Panc1 (cell line): ENCODE measurements at regions not wholly inside any gene's neighbourhood (a gene's known extent, or its start where the extent isn't known, plus 50 kb on each side); places are given as distances from the start of the nearest gene placed in this dataset.

Source experiments
- ATAC-seq: fragments of 200-7000 bp; cut with Tn5 transposase; 2 replicates; pipeline ENCODE4 v1.9.1; 2020; ENCODE audit warnings: mild to moderate bottlenecking, moderate library complexity
- BruUV-seq: library from RNA; stranded (reverse); fragments of 400-500 nt; replicated peaks from 2 replicates; lab custom pipeline; 2021; lab: Mats Ljungman, UMichigan
- CTCF ChIA-PET: fragments of 300-600 bp; sonication (Branson Sonifier 250); formaldehyde crosslinking; loops from one replicate; lab custom pipeline; 2022; ENCODE audit warnings: antibody characterized with exemption; lab: Charles Lee
- POLR2A ChIA-PET: fragments of 300-600 bp; sonication (Branson Sonifier 250); formaldehyde crosslinking; loops from one replicate; lab custom pipeline; 2022; ENCODE audit warnings: antibody characterized with exemption; lab: Charles Lee
- DNase-seq: peaks from one replicate; pipeline ENCODE4 v3.0.0-alpha.2; 2010; ENCODE audit warnings: low read depth, low spot score
- H3K27ac ChIP-seq: 2 replicates; pipeline ENCODE4 v1.5.1; 2011; ENCODE audit warnings: mild to moderate bottlenecking, low read length, inconsistent platforms
- H3K27me3 ChIP-seq: fragments of 200-500 bp; sonication (Bioruptor generic); 2 replicates; pipeline ENCODE4 v1.6.0; 2014; ENCODE audit warnings: low read length, inconsistent platforms; ENCODE audit not compliant: control insufficient read depth, insufficient read depth
- H3K36me3 ChIP-seq: fragments of 200-500 bp; sonication (Bioruptor generic); 2 replicates; pipeline ENCODE4 v1.5.1; 2014; ENCODE audit warnings: inconsistent platforms, mild to moderate bottlenecking, low read length, moderate library complexity; ENCODE audit not compliant: control insufficient read depth, insufficient read depth
- H3K4me1 ChIP-seq: 2 replicates; pipeline ENCODE4 v1.5.1; 2011; ENCODE audit warnings: inconsistent platforms, mild to moderate bottlenecking, low read length, moderate library complexity; ENCODE audit not compliant: control insufficient read depth, insufficient read depth
- H3K4me3 ChIP-seq, 2 experiments: 2 replicates each; pipeline ENCODE4 v1.5.1; 2011 to 2012; ENCODE audit warnings: low read depth in 2 of 2, low read length in 2 of 2, mild to moderate bottlenecking in 2 of 2, inconsistent platforms in 1 of 2, moderate library complexity in 1 of 2
- H3K9me3 ChIP-seq: fragments of 200-500 bp; sonication (Bioruptor generic); 2 replicates; pipeline ENCODE4 v1.5.1; 2014; ENCODE audit warnings: low read depth, mild to moderate bottlenecking, inconsistent platforms, low read length, moderate library complexity; ENCODE audit not compliant: control insufficient read depth, insufficient read depth
- CTCF ChIP-seq: fragments of 450-650 bp; IDR thresholded peaks from 2 replicates; pipeline ENCODE4 v1.5.1; 2017; ENCODE audit warnings: mild to moderate bottlenecking
- POLR2AphosphoS5 ChIP-seq: IDR thresholded peaks from 2 replicates; pipeline ENCODE4 v1.6.1; 2012; ENCODE audit warnings: mild to moderate bottlenecking, low read depth, low read length, moderate library complexity
- SIN3A ChIP-seq: IDR thresholded peaks from 2 replicates; pipeline ENCODE4 v1.6.1; 2012; ENCODE audit warnings: low read depth, mild to moderate bottlenecking, low read length, moderate library complexity, borderline replicate concordance; ENCODE audit not compliant: insufficient read depth
- TCF7L2 ChIP-seq: IDR thresholded peaks from 2 replicates; pipeline ENCODE4 v1.6.1; 2011; ENCODE audit warnings: mild to moderate bottlenecking, low read depth, low read length, inconsistent platforms
- in situ Hi-C: cut with HindIII; loops from 2 replicates; pipeline ENCODE4 v1.10.0; 2016; ENCODE audit warnings: low sequenced_read_pairs, low pct_unique_long_range_greater_than_20kb
- intact Hi-C: fragments of 100-400 bp; cut with micrococcal nuclease; formaldehyde crosslinking; loops from one replicate; pipeline ENCODE4 v1.10.0; 2022; ENCODE audit not compliant: unreplicated experiment
- TF ChIP-seq, protein P1 (sequence below), 2 experiments: IDR thresholded peaks; 2 replicates each; pipeline ENCODE4 v1.6.1; 2011 to 2012; ENCODE audit warnings: low read depth in 2 of 2, control low read depth in 1 of 2, low read length in 1 of 2, mild to moderate bottlenecking in 1 of 2, moderate library complexity in 1 of 2; ENCODE audit not compliant: insufficient read depth in 1 of 2

DNA sequence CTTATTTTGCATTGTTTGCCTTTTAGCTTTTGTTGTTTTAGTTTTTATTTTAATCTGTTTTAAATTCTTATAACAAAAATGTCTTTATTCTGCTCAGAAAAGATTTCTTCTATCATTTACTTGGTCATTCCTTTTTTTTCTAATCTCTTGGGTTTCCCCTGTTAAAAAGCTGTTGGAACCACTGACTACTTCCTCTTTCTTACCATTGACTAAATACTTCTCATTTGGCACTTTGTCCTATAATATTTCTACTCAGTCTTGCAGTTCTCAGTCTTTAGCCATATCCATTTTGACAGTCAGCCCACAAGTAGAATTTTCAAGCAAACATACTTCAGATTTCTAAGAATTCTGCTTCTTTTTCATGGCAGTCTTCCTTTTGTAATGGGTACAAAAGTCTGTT lies 567.2 kb downstream of the SATB2 start:
- H3K4me3 ChIP-seq, result no peak overlapping the region
- no peak for TF ChIP-seq TCF7L2
- no peak for TF ChIP-seq CTCF
- no peak for TF ChIP-seq POLR2AphosphoS5
- no peak for TF ChIP-seq SIN3A
- H3K4me1 ChIP-seq, result no peaks in the 10 kb centered on the region
- H3K27ac ChIP-seq, result no peak overlapping the region
- ATAC-seq (no peak), DNase-seq (no peak)
- CTCF ChIA-PET, result no interaction called here
- H3K36me3 ChIP-seq, result no peaks in the 10 kb centered on the region
- POLR2A ChIA-PET, result no interaction called here
- no peaks in the 10 kb centered on the region for H3K27me3 ChIP-seq
- BruUV-seq, result no TSS peak
- H3K9me3 ChIP-seq, result no peaks in the 10 kb centered on the region
- in situ Hi-C loops (no loop called here), intact Hi-C loops (no loop called here)

GRCh38 chr2:198883604-198884003 lies 574.1 kb downstream of the SATB2 start:
- no peak for TF ChIP-seq TCF7L2
- no peak for TF ChIP-seq SIN3A
- no peak for TF ChIP-seq CTCF
- TF ChIP-seq POLR2AphosphoS5, result no peak
- intact Hi-C loops (no loop called here), in situ Hi-C loops (no loop called here)
- CTCF ChIA-PET, result no interaction called here
- DNase-seq, result no peak
- POLR2A ChIA-PET, result interaction anchor here (0.6 kb wide), 1 partner anchor 851 kb away, joined by 3 read pairs; no protein-coding TSS in a partner anchor
- Histone ChIP-seq H3K27me3 (no peaks in the 10 kb centered on the region), H3K4me1 (no peaks in the 10 kb centered on the region), H3K27ac (no peak overlapping the region), H3K36me3 (no peaks in the 10 kb centered on the region), H3K9me3 (no peaks in the 10 kb centered on the region), H3K4me3 (no peak overlapping the region)
- ATAC-seq, result no peak
- BruUV-seq, result no TSS peak

- in situ Hi-C loops (no loop called here), intact Hi-C loops (no loop called here)
- ATAC-seq, result no peak
- ChIA-PET CTCF (no interaction called here), POLR2A (no interaction called here)
- Histone ChIP-seq H3K4me3 (no peak overlapping the region), H3K36me3 (no peaks in the 10 kb centered on the region), H3K27me3 (no peaks in the 10 kb centered on the region), H3K4me1 (no peaks in the 10 kb centered on the region), H3K27ac (no peak overlapping the region), H3K9me3 (no peaks in the 10 kb centered on the region)
- BruUV-seq, result no TSS peak
- TF ChIP-seq, protein P1, sequence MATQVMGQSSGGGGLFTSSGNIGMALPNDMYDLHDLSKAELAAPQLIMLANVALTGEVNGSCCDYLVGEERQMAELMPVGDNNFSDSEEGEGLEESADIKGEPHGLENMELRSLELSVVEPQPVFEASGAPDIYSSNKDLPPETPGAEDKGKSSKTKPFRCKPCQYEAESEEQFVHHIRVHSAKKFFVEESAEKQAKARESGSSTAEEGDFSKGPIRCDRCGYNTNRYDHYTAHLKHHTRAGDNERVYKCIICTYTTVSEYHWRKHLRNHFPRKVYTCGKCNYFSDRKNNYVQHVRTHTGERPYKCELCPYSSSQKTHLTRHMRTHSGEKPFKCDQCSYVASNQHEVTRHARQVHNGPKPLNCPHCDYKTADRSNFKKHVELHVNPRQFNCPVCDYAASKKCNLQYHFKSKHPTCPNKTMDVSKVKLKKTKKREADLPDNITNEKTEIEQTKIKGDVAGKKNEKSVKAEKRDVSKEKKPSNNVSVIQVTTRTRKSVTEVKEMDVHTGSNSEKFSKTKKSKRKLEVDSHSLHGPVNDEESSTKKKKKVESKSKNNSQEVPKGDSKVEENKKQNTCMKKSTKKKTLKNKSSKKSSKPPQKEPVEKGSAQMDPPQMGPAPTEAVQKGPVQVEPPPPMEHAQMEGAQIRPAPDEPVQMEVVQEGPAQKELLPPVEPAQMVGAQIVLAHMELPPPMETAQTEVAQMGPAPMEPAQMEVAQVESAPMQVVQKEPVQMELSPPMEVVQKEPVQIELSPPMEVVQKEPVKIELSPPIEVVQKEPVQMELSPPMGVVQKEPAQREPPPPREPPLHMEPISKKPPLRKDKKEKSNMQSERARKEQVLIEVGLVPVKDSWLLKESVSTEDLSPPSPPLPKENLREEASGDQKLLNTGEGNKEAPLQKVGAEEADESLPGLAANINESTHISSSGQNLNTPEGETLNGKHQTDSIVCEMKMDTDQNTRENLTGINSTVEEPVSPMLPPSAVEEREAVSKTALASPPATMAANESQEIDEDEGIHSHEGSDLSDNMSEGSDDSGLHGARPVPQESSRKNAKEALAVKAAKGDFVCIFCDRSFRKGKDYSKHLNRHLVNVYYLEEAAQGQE (IDR thresholded peaks at IDR 0.05; ENCODE audit: insufficient read depth in 1 of 2, low read depth in 2 of 2, low read length in 1 of 2), result no peak
- TF ChIP-seq POLR2AphosphoS5 (no peak), TCF7L2 (no peak), SIN3A (no peak), CTCF (no peak)
- no peak for DNase-seq
These were observed 576.8 kb downstream of the SATB2 start for GRCh38 chr2:198880986-198881385.
